ENCODE measurements at regions not wholly inside any gene's neighbourhood (a gene's known extent, or its start where the extent isn't known, plus 50 kb on each side); places are given as distances from the start of the nearest gene placed in this dataset.

DNA sequence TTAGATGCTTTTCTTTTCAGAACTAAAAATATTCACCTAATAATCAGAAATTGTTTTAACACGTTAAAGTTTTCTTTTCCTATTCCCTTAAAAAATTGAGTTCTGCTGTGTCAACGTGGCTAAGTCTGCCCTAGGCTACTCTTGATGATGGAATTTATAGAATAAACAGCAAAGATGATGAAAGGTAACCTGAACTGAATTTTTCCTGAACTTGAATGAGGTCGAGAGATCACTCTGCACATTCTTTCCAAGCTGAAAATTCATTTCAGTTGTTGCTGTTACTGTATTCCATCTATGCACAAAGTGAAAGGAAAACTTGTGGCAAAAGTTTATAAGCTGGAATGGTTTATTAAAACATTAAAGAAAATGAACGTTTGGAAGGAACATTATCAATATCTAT lies 245.9 kb upstream of the GIMD1 start:
- no peak for DNase-seq (ENCODE audit: low read depth in 1 of 2, low spot score in 1 of 2)
- no peaks in the 10 kb centered on the region for H3K27me3 ChIP-seq
- H3K4me3 ChIP-seq, result no peak overlapping the region

DNA sequence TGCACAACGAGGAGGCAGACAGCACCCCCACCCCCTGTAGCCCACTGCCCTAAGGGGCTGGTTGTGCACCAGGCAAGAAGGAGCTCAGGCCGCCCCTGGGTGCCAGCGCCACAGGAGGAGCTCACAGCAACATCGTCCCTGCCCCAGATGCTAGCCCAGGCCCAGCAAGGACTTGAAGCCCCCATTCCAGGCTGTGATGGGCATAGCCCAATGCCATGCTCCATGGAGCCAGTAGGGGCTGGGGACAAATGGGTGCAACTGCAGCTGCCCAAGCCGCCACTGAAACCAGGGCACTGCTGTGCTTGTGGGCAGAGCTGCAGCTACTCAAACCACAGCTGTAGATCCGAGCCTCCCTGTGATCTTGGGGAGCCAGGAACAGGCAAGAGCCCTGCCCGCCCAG lies 241.3 kb upstream of the GIMD1 start:
- Histone ChIP-seq H3K4me1 (ENCODE audit: low read depth) (no peaks in the 10 kb centered on the region), H3K9me3 (ENCODE audit: low read depth) (no peaks in the 10 kb centered on the region), H3K27ac (no peak overlapping the region), H3K36me3 (no peaks in the 10 kb centered on the region), H3K4me3 (no peak overlapping the region), H3K27me3 (no peaks in the 10 kb centered on the region)
- TF ChIP-seq, protein P1, sequence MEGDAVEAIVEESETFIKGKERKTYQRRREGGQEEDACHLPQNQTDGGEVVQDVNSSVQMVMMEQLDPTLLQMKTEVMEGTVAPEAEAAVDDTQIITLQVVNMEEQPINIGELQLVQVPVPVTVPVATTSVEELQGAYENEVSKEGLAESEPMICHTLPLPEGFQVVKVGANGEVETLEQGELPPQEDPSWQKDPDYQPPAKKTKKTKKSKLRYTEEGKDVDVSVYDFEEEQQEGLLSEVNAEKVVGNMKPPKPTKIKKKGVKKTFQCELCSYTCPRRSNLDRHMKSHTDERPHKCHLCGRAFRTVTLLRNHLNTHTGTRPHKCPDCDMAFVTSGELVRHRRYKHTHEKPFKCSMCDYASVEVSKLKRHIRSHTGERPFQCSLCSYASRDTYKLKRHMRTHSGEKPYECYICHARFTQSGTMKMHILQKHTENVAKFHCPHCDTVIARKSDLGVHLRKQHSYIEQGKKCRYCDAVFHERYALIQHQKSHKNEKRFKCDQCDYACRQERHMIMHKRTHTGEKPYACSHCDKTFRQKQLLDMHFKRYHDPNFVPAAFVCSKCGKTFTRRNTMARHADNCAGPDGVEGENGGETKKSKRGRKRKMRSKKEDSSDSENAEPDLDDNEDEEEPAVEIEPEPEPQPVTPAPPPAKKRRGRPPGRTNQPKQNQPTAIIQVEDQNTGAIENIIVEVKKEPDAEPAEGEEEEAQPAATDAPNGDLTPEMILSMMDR (IDR thresholded peaks at IDR 0.05; ENCODE audit: low read depth, low read length), result no peak
- DNase-seq (ENCODE audit: low read depth in 1 of 2, low spot score in 1 of 2), result no peak

More for the DNA sequence above, 245.9 kb upstream of the GIMD1 start:
- no peaks in the 10 kb centered on the region for H3K4me1 ChIP-seq (ENCODE audit: low read depth)
- H3K27ac ChIP-seq, result no peak overlapping the region
- H3K9me3 ChIP-seq (ENCODE audit: low read depth), result no peaks in the 10 kb centered on the region
- no peaks in the 10 kb centered on the region for H3K36me3 ChIP-seq
- TF ChIP-seq, protein P1 (IDR thresholded peaks at IDR 0.05; ENCODE audit: low read depth, low read length), result no peak

DNA sequence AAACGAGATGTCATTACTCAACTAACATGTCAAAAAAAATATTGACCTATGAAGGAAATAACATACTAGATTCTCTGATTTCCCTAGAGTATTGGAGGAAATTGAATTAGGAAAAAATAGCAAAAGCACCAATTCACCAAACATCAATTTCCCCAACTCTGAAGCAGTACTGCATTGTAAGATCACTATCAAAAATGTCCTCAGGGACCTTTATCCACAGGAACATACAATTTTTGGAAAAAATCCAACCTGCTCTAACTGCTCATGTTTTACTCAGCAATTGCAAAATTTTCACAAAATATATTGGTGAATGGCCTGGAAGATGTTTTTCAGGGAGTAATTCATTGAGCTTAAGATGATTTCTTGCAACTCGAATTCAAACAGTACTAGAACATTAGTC lies 239.0 kb upstream of the GIMD1 start:
- Histone ChIP-seq H3K4me3 (no peak overlapping the region), H3K27ac (no peak overlapping the region), H3K4me1 (ENCODE audit: low read depth) (no peaks in the 10 kb centered on the region), H3K9me3 (ENCODE audit: low read depth) (no peaks in the 10 kb centered on the region), H3K36me3 (no peaks in the 10 kb centered on the region), H3K27me3 (no peaks in the 10 kb centered on the region)
- no peak for DNase-seq (ENCODE audit: low read depth in 1 of 2, low spot score in 1 of 2)
- TF ChIP-seq, protein P1 (IDR thresholded peaks at IDR 0.05; ENCODE audit: low read depth, low read length), result no peak

DNA sequence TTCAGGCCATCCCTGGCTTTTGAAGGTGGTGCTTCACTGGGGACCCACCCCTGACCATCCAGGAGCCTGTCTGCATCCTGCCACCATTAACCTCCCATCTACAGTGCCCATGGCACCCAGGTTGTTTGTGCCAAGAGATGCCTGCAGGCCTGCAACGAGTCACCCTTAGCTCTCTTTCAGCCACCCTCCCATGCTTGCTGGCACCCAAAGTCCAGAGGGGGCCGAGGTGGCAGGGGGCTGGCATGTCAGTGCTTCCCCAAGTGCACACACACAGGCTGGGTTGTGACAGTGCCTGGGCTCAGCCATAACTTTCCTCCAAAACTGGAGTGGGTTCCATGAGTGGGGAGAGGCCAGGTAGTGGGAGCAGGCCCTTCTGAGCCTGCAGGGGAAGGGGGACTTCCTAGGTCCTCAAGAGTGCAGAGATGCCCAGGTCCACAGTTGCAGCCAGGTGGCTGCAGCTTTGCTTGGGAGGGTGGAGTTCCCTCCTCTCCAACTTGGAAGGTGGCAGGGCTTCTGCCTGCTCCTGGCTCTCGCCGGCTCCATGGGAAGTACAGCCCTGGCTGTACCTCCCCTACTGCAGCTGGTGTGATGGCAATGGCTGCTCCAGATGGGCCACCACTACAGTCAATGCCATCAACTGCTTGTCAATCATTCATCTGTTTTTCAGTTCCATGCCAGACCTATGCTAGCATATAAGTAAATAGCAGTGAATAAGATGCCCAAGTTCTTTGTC lies 235.9 kb upstream of the GIMD1 start:
- H3K4me1 ChIP-seq (ENCODE audit: low read depth), result peaks cover 14% of the 10 kb centered on the region
- H3K27ac ChIP-seq, result no peak overlapping the region
- TF ChIP-seq, protein P1 (IDR thresholded peaks at IDR 0.05; ENCODE audit: low read depth, low read length), result no peak
- H3K9me3 ChIP-seq (ENCODE audit: low read depth), result no peaks in the 10 kb centered on the region
- no peaks in the 10 kb centered on the region for H3K36me3 ChIP-seq
- H3K27me3 ChIP-seq, result no peaks in the 10 kb centered on the region
- no peak overlapping the region for H3K4me3 ChIP-seq
- no peak for DNase-seq (ENCODE audit: low read depth in 1 of 2, low spot score in 1 of 2)

DNA sequence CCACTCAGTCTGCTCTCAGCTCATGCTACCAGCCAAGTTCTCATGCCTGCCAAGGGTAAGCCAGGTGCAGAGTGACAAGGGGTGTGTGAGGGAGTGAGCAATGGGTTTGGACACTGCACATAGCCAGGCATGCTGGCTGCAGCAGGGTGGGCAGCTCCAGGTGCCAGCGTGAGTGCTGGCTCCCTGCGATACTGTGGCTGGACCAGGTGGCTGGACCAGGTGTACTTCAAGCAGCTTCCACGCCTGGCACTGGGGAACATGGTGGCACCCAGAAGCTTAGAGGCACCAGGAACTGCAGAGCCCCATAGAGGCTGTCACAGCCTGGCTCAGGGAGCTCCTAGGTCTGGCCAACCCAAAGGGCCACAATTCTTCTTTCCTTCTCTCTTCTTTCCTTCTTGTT lies 234.9 kb upstream of the GIMD1 start:
- Histone ChIP-seq H3K27me3 (no peaks in the 10 kb centered on the region), H3K36me3 (no peaks in the 10 kb centered on the region), H3K4me1 (ENCODE audit: low read depth) (peaks cover 14% of the 10 kb centered on the region), H3K27ac (no peak overlapping the region), H3K4me3 (no peak overlapping the region), H3K9me3 (ENCODE audit: low read depth) (no peaks in the 10 kb centered on the region)
- TF ChIP-seq, protein P1 (IDR thresholded peaks at IDR 0.05; ENCODE audit: low read depth, low read length), result no peak
- no peak for DNase-seq (ENCODE audit: low read depth in 1 of 2, low spot score in 1 of 2)

Measured in cardiac muscle cell (in vitro differentiated cells and primary cell).